Limb (tissue), 2 donors: ENCODE measurements at regions not wholly inside any gene's neighbourhood (a gene's known extent, or its start where the extent isn't known, plus 50 kb on each side); places are given as distances from the start of the nearest gene placed in this dataset.

Experiments used
- DNase-seq, 2 donors: peaks; one replicate each; pipeline ENCODE4 v3.0.0-alpha.2; 2016; ENCODE audit errors: extremely low spot score in 2 of 2

GRCh38 chr2:196389670-196390069 is 218.3 kb upstream of the STK17B start:
- no peak for DNase-seq

- DNase-seq, result no peak
These were observed 219.1 kb upstream of the STK17B start for GRCh38 chr2:196390243-196391148.

- no peak for DNase-seq
These were observed 219.7 kb upstream of the STK17B start for GRCh38 chr2:196391149-196391479.

- DNase-seq, result no peak
These were observed 227.7 kb upstream of the STK17B start for GRCh38 chr2:196399096-196399495.

- DNase-seq, result peak in 1 of 2 donors; percentile 78
These were observed 228.6 kb upstream of the STK17B start for GRCh38 chr2:196399722-196400691.

- no peak for DNase-seq
These were observed 232.1 kb upstream of the STK17B start for GRCh38 chr2:196403471-196403870.

- DNase-seq, result no peak
These were observed 232.9 kb upstream of the STK17B start for GRCh38 chr2:196404276-196404675.

- no peak for DNase-seq
These were observed 231.7 kb upstream of the CCDC150 start for GRCh38 chr2:196407675-196408264.

GRCh38 chr2:196409376-196409775 is 230.1 kb upstream of the CCDC150 start:
- no peak for DNase-seq

- no peak for DNase-seq
These were observed 229.5 kb upstream of the CCDC150 start for GRCh38 chr2:196410008-196410407.

GRCh38 chr2:196413821-196414274 is 225.7 kb upstream of the CCDC150 start:
- no peak for DNase-seq

GRCh38 chr2:196415384-196415783 is 224.1 kb upstream of the CCDC150 start:
- no peak for DNase-seq

GRCh38 chr2:196420143-196420542 is 219.4 kb upstream of the CCDC150 start:
- DNase-seq, result no peak

- no peak for DNase-seq
These were observed 217.6 kb upstream of the CCDC150 start for GRCh38 chr2:196421880-196422279.

- DNase-seq, result no peak
These were observed 217.2 kb upstream of the CCDC150 start for GRCh38 chr2:196422361-196422760.

- no peak for DNase-seq
These were observed 213.4 kb upstream of the CCDC150 start for GRCh38 chr2:196426122-196426521.

GRCh38 chr2:196427986-196428634 is 211.4 kb upstream of the CCDC150 start:
- no peak for DNase-seq

GRCh38 chr2:196431076-196431475 is 208.4 kb upstream of the CCDC150 start:
- no peak for DNase-seq

- no peak for DNase-seq
These were observed 207.6 kb upstream of the CCDC150 start for GRCh38 chr2:196431957-196432356.

GRCh38 chr2:196433116-196433515 is 206.4 kb upstream of the CCDC150 start:
- DNase-seq, result no peak

- no peak for DNase-seq
These were observed 205.3 kb upstream of the CCDC150 start for GRCh38 chr2:196434217-196434616.
